Mammary epithelial cell (primary cell): ENCODE measurements at regions not wholly inside any gene's neighbourhood (a gene's known extent, or its start where the extent isn't known, plus 50 kb on each side); places are given as distances from the start of the nearest gene placed in this dataset.

Source experiments
- EZH2 ChIP-seq: IDR thresholded peaks from 2 replicates; pipeline ENCODE4 v1.6.1; 2012; ENCODE audit warnings: low read length, inconsistent platforms, borderline replicate concordance
- TF ChIP-seq, protein P1 (sequence below), 2 donors: IDR thresholded peaks in 1 of 2; conservative IDR thresholded peaks in 1 of 2; 2 replicates each; pipeline ENCODE4 v1.5.1; 2011 to 2012; ENCODE audit warnings: inconsistent platforms in 2 of 2, low read length in 2 of 2, mild to moderate bottlenecking in 2 of 2, control low read depth in 1 of 2, low read depth in 1 of 2; ENCODE audit not compliant: insufficient read depth in 1 of 2; ENCODE audit errors: extremely low read depth in 1 of 2

DNA sequence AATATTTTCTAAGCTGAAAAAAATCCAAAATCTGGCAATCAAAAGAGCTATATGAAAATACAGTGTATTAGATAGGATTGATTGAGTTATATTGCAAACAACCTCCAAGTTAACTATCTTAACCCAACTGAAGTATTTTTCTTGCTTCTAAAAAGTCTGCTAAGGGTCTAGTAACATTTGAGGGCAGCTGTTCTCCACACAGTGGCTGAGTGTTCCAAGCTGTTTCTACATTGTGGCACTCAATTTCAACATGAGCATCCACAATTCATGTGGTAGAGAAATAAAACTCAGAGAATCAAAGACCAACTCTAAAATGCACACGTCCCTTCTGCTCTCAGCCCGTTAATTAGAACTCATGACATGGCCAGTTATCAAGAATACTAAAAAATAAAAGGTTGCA lies 340.0 kb downstream of the C12orf50 start:
- TF ChIP-seq, protein P1, sequence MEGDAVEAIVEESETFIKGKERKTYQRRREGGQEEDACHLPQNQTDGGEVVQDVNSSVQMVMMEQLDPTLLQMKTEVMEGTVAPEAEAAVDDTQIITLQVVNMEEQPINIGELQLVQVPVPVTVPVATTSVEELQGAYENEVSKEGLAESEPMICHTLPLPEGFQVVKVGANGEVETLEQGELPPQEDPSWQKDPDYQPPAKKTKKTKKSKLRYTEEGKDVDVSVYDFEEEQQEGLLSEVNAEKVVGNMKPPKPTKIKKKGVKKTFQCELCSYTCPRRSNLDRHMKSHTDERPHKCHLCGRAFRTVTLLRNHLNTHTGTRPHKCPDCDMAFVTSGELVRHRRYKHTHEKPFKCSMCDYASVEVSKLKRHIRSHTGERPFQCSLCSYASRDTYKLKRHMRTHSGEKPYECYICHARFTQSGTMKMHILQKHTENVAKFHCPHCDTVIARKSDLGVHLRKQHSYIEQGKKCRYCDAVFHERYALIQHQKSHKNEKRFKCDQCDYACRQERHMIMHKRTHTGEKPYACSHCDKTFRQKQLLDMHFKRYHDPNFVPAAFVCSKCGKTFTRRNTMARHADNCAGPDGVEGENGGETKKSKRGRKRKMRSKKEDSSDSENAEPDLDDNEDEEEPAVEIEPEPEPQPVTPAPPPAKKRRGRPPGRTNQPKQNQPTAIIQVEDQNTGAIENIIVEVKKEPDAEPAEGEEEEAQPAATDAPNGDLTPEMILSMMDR (conservative IDR thresholded peaks at IDR 0.05 in 1 of 2, IDR thresholded peaks at IDR 0.05 in 1 of 2; ENCODE audit: extremely low read depth in 1 of 2, insufficient read depth in 1 of 2, low read depth in 1 of 2, low read length in 2 of 2): no peak
- no peak for TF ChIP-seq EZH2
